C1 segment of cervical spinal cord (tissue), 14 donors: ENCODE measurements at regions not wholly inside any gene's neighbourhood (a gene's known extent, or its start where the extent isn't known, plus 50 kb on each side); places are given as distances from the start of the nearest gene placed in this dataset.
A peak's percentile ranks its signal among the peaks of the same experiment; 100 is the strongest.
"Not testable (repeated sequence)": the region's sequence is repeated elsewhere in the genome, so short reads cannot be mapped to it uniquely, and the experiment has no call there.

ENCODE experiments used
- DNase-seq, 14 donors: peaks; one replicate each; lab custom pipeline; 2025; lab: John Stamatoyannopoulos, UW

DNA sequence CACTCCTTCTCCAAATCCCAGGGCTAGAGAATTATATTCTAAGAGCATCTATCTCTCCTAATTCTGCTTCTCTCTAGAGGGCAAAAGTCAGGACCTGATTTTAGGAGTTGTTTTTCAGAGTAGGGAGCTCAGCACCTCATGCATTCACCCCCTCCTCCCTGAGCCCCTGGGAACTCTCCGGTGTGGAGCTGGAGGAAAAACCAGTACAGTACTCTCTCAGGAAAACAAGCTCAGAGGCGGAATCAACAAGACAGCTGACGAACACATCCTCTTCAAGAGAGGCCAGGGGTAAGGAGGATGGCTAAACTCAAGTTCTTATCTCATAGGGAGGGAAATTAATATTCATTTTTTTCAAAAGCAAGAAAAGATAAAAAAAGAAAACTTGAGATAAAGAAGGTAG, 120.1 kb upstream of the CDYL start:
- DNase-seq = no peak

DNA sequence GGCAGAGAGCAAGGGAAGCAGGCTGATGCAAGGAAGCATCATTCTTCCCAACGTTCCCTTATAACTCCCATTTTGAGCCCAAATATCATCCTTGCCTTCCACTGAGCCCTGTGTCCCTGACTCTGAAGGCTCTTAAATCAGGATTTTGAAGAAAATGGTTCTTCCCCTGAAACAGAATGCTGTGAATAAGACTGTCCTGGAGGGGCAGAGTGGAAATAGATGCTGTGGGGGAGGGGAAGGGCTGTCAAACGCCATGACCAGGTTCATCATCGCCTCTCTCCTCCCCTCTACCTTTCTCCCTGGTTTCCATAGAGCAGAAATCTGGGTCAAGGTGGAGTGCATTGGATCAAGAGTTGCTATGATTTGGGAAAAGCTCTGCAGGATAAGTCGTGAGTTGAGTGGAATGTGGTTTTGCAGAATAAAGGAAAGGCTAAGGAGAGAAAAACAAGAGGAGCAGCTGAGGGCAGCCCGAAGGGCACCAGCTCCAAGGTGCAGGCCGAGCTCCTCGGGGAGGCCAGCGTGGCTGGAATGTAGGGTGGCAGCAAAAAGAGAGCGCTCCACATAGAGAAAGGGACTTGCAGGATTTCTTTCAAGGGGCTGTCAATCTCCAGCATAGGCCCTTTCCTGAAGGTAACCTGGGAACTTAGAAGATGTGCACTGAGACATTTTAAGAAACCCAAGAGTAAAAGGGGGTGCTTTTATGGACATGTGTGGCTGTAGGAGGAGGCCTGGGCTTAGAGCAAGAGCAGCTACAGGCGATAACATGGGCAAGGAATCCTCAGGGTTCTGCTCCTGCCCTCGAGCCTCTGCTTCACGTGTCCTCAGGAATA, 120.8 kb upstream of the CDYL start:
- DNase-seq = no peak

DNA sequence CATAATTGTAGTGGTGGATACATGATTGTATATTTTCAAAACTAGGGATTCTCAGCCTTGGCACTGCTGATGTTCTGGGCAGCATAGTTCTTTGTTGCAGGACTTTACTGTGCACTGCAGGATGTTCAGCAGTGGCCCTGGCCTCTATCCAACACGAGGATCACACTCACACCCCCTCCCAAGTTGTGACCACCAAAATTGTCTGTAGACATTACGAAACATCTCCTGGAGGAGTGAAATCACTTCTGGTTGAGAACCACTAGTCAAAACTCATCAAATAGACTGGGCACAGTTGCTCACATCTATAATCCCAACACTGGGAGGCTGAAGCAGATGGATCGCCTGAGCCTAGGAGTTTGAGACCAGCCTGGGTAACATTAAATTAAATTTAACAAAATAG, 123.1 kb upstream of the CDYL start:
- no peak for DNase-seq

DNA sequence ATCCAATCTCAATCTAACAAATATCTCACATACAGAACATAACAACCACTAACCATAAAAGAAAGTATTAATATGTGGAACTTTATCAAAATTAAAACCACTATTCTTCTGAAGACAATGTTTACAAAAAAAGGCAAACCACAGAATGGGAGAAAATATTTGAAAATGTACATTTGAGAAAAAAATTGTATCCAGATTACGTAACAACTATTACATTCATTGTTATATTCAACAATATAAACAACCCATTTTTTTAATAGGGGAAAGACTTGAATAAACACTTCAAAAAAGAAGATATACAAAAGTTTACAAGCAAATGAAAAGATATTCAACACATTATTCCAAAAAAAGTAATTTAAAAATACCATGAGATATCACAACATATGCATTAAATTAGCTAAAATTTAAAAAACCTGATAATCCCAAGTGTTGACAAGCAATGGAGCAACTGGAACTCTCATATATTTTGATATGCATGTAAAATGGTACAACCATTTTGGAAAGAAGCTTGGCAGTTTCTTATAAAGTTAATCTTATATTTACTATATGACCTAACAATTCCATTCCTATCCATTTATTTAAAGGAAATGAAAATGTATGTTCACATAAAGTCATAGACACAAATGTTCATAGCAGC, 124.3 kb upstream of the CDYL start:
- DNase-seq = no peak

DNA sequence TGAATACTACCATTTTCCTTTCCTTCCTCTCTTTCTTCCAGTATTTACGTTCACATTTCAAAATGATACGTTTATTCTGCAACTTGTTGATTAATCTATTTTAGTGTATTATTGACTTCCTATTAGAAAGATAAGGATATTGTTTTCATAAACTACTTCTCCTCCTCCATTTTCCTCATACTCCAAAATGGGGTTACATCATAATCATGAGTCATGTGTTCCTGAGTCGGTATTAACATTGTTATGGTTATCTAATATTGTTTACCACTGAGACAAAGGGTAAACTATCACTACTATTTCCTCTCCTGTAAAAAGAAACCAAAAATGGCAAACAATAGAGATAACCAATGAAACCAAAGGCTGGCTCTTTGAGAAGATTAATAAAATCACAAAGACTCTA, 126.5 kb upstream of the CDYL start:
- no peak for DNase-seq

DNA sequence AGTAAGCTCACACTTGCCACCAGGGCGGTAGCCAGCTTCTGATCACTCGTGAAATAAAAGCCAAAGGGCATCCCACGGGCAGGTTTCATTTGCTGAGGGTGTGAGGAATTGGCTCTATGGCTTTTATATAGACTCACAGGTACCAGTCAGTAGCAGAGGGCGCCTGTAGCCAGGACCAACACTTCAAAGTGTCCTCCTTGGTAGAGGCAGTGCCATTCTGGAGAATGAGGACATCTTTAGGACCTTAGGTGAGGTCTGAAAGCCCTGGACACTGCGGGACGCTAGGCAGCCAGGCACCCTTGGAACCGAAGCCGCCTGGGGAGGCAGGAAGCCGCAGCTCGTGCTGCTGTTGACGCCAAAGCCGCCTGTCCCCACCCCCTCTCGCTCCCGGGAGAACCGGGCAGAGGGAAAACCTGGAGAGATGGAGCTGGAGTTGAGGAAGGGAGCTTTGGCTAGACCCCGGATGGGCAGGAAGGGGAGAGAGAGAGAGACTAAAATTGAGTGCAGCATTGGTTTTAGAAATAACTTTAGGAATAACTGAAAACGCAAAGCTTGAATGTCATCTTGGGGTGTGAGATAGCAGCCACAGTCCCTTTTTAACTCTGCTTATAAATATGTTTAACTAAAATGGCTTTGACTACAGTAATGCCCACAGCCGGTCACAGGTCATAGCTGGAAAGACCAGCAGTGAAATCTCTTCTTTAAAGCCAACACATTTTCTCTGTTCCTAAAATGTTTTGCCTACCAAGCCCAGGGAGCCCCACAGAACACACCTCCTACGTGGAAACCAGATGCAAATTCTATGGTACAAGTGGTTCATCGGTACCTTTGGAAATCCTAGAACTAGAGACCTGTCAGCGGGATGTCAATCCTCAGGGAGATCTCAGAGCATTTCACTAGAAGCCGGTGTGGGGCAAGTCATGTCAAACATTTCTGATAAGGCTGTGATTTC, 128.5 kb upstream of the CDYL start:
- DNase-seq = peak in 12 of 14 donors; percentile 10 to 73 (median 56)

DNA sequence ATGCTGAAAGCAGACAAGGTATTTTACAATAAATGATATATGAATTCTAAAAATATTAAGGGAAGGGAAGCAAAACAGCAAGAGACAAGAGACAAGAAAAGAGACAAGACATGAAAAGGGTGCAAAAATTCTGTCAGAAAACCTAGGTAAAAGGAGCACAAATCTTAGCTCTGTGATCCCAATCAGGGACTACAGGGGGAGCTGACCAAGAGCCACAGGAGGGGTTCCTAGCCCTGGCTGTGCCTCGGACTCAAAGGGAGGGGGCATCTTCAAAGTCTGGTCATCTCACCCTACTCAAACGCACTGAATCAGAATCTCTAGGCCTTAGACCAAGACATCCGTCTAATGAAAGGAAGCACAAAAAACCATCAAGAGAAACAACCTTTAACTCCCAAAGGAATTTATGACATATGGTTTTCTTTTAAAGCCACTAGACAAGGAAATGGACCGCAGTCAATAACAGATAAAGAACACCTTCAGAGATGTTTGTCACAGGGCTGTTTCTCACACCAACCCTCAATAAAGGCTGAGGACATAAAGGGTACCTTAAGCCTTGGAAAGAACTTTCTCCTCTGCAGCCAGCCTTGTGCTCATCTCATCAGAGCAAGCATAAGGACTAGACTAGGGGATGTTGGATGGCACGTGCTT, 130.4 kb upstream of the CDYL start:
- no peak for DNase-seq

DNA sequence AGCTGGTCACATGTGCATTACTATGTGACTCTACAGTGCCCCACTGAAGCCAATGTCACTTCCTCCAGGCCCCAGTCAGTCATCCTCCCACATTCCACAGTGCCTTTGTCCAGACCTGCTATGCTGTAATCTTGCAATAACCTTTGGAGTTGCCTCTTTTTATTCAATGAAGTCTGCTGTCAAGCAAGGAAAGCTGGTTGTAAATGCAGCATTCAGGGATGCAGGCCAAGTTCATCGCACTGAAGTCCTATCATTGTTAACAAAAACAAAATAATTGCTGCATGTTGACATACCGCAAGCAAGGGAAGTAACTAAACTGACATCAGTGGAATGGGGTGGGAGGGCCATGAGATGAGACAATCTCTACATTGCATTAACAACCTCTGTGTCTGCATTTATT, 131.2 kb upstream of the CDYL start:
- DNase-seq = no peak

DNA sequence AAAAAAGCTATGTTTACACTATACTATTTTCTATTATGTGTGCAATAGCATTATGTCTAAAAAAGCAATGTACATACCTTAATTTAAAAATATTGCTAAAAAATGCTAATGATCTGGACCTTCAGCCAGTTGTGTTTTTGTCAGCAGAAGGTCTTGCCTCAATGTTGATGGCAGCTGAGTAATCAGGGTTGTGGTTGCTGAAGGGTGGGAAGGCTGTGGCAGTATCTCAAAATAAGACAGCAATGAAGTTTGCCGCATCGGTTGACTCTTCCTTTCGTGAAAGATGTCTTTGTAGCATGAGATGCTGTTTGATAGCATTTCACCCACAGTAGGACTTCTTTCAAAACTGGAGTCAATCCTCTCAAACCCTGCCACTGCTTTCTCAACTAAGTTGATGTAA, 134.7 kb upstream of the CDYL start:
- no peak for DNase-seq

DNA sequence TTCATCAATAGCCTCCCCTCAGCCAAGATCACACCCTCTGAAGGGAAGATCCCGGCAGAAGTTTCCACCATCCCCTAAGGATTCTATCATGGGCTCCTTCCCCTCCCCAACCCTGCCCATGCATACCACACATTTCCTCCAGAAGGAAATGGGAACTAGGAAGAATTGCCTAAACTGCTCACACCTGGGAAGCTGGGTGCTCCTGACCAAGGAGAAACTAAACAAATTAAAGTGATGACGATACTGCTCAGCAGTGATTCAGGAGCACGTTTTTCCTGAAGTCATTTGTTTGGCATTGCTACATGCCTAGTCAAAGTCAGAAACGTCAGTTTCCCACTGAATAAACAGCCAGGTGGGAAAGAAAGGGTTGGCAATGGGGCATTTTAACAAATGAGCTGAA, 136.1 kb upstream of the CDYL start:
- DNase-seq = no peak

DNA sequence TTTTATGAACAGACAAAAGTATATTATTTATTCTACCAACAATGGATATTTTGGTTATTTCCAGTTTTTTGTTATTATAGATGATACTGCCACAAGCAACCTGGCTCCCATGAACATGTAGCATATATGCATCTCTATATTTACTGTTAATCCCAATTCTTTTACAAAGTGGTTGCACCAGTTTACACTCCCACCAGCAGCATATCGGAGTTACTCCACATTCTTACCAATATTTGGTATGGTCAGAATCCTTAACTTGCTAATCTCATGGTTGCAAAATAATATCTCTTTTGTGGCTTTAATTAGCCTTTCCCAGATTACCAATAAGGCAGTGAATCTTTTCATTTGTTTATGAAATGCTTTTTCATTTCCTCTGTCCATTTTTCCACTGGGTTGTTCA, 137.6 kb upstream of the CDYL start:
- DNase-seq = no peak

DNA sequence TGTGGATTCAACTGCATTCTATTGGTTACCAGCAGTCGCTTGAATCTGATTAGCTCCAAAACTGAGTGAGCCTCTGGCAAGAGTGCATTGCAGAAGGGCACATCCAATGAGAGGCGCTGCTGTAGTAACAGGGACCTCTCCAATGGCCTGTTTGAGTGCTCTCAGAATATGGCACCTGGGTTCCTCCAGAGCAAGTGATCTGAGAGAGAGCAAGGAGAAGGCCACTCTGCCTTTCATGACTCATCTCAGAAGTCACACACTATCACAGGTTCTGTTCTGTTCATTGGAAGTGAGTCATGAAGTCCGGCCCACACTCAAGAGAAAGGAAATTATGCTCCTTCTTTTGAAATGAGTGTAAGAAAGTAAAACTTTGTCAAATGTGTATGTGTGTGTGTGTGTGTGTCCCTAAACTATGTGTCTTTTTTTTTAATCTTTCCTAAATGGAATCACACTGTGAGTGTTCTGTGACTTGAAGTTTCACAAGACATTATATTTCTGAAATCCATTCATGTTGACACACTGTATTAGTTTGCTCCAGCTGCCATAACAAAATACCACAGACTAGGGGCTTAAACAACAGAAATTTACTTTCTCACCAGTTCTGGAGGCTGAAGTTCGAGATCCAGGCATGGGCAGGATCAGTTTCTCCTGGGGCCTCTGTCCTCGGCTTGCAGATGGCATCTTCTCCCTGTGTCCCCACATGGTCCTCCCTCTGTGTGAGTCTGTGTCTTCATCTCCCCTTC, 138.3 kb upstream of the CDYL start:
- DNase-seq = no peak

DNA sequence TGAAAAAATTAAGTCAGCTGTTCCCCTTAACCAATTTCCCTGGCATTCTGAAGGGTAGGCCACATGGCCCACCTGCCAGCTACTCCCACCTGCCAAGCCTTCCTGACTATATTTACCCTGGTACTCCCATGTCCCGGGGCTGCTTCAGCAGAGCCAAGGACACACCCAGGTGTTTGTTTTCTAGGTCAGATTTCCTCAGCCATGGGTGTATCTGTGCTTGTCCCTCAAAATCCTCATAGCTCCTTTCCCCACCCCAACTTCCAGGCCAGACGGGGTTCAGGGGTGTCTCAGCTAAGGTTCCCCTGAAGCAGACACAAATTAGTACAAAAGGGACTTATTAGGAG, 139.4 kb upstream of the CDYL start:
- DNase-seq = no peak

DNA sequence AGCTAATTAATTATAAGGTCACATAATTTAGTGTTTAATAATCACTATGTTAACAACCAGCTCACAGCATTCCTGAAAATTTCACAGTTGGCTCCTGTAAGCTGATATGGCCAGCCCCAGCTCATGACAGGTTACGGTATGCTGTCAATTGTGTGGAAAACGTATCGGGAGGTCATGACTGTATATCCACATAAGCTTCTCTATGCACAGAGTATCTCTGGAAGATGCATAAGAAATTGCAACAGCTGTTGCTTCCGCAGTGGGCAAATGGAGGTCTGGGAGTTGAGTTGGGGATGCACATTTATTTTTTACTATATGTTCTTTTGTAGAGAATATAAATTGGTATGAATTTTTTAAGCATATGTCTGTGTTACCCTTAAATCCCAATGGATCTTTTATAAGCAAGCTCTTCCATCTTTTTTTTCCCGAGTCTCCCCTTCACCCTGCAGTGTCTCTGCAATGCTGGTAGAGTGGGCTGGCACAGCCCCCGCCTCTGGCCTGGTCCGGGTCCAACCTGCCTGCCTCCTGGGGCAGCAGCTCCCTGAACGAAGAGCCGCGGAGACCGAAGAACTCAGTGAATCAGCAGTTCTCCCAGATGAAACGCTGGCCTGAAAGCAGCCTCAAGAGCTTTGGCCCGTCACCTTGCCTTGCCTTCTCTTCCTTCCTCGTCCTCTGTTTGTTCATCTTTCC, 139.9 kb upstream of the CDYL start:
- DNase-seq = no peak

DNA sequence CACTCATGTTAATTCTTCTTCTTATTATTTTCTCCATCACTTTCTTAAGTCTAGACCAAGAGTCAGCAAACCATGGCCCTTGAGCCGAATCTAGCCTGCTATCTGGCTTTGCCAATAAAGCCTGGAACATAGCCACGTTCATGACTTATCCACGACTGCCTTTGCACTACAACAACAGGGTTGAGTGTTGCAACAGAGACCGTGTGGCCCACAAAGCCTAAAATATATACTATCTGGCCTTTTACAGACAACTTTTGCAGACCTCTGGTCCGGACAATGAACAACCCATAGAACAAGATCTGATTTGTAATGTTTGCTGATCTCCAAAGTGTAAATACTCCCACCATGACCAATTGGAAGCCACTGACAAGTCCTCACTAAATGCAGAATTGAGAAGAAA, 140.5 kb upstream of the CDYL start:
- no peak for DNase-seq

DNA sequence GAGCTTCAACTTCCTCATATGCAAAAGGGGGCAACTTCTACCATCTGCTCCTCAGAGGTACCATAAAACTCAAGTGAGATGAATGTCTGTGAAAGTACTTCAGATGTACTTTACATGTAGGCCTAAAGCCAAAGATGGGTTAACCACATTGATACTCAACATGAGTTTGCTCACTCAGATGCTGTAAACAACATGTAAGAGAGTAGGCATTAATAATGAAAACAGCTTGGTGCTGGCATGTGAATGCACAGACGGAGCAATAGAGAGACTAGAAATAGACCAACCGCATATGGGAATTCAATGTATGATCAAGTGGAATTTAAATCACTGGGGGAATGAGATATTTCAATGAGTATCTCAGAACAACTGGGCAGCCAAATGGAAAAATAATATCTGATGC, 143.8 kb upstream of the CDYL start:
- DNase-seq = no peak

DNA sequence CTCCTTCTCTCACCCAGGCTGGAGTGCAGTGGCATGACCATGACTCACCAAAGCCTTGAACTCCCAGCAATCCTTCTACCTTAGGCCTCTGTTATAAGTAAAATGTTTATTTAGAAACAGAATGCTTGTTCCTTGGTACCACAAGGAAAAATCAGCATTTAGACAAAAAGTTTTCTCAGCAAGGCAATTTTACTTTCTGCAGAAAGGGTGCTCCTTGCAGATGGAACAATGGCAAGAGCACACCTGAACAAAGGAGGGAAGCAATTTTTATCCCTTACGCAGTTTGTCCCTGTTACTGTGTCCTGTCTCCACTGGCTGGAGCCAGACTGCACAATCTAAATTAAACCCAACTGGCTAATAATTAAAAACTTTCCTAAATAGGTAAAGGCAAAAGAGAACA, 146.4 kb upstream of the CDYL start:
- not testable (repeated sequence) for DNase-seq

DNA sequence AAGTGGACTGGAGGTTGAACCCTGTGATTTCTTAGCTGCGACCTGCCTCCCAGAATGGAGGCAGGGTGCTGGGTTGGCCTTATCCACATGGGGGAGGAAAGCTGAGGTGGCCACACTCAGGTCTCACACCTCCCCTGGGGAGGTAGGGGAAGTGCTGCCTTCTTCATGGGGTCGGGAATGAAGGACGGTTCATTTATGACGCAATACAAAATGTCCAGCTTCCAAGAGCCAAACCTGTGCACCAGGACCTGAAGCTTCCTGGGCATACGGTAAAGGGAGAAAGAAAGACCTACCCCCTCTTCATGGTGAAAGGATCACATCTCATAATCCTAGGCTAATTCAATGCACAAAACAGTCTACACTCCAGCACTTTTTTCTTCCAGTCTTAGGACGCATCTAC, 150.6 kb upstream of the CDYL start:
- no peak for DNase-seq

DNA sequence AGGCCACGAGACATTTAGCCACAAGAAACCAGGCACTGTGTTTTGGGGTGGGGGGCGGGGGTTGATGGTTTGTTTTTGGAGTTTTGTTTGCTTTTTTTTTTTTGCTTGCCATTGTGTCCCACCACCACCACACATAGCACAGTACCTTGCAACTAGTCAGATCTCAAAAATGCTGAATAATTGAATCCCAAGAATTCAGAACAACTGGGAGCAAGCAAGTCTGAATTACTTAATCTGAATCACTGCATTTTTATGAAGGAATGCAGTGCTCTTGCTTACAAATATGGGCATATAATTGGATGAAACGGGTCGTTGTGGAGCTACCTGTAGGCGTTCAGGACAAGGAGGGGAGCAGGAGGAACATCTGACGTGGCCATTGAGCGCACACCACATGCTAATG, 151.5 kb upstream of the CDYL start:
- DNase-seq = no peak

DNA sequence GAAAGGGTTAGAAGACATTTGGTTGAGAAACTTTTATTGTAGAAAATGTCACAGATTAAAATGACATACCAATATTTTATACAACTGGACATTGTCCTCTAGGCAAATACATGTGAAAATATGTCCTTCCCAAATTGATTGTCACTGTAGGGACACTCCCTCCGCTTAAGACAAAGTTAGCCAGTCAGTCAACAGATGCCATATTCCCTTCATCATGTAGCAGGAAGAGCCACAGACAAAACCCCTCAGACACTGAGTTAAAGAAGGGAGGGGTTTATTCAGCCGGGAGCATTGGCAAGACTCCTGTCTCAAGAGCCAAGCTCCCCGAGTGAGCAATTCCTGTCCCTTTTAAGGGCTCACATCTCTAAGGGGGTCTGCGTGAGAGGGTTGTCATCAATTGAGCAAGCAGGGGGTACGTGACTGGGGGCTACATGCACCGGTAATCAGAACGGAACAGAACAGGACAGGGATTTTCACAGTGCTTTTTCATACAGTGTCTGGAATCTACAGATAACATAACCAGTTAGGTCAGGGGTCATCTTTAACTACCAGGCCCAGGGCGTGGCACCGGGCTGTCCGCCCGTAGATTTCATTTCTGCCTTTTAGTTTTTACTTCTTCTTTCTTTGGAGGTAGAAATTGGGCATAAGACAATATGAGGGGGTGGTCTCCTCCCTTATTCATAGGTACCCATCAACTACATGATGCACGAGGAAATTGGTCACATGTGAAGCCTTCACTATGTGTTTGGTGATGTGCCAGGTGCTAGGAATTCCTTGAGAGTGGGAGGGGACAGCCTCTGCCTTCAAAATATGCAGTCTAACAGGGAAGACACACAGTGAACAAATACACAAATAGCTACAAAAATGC, 155.7 kb upstream of the CDYL start:
- no peak for DNase-seq
